HK-2 (cell line): ENCODE measurements at regions not wholly inside any gene's neighbourhood (a gene's known extent, or its start where the extent isn't known, plus 50 kb on each side); places are given as distances from the start of the nearest gene placed in this dataset.
"Not testable (repeated sequence)": the region's sequence is repeated elsewhere in the genome, so short reads cannot be mapped to it uniquely, and the experiment has no call there.

ENCODE experiments used
- DNase-seq: peaks from one replicate; pipeline ENCODE4 v3.0.0-alpha.2; 2018; ENCODE audit not compliant: unreplicated experiment

- no peak for DNase-seq
These were observed 175.6 kb downstream of the TMEM161B start for GRCh38 chr5:88092958-88093605.

DNA sequence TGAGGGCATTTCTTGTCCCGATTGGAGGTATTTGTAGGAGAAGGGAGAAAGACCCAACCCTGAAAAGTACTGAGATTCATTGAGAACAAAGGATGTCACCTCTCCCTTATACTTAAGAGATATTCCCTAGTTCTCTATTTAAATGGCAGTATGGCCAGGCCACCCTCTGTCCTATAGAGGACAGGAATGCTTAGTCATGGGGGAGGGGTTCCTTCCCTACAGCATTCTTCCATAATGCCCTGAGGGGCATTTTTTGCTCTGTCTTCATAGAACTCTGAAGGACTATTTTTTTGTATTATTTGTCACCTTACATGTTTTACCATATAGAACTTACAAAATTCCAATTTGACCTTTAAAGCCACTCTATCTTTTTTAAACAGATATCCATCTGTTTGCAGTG, 176.3 kb downstream of the TMEM161B start:
- no peak for DNase-seq

DNA sequence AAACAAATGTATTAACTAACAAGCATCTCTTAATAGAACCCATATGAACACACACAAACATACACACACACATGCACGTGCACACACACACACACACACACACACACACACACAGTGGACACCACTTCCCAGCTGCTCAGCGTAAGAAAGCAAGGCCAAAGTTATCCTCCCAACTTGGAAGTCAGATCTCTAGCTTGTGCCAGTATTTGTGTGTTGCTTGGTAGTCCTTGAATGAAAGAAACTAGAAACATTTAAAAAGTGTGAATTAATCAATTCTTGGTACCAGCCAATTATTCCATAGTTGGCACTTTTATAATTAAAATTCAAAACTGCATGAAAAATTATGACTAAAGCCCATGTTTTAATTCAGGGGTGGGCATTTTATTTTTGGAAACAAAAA, 178.1 kb downstream of the TMEM161B start:
- no peak for DNase-seq

GRCh38 chr5:88089719-88090390, 178.8 kb downstream of the TMEM161B start:
- DNase-seq = no peak

DNA sequence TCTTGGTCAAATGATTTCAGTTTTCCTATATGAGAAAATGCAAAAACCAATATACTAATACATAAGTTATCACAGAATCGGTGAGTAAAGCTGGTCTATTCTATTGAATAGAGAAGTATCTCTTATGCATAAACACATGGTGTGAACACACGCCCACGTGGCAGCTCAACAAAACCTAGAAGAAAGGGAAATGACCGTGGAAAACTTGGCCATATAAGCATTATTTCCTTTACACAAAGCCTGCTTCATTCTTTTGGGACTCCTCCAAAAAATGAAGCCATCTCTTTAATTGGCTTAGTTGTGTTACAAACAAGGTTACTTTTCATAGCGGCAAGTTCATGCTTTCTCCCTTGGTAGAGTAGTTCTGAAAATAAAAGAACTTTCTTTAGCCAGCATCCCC, 183.2 kb downstream of the TMEM161B start:
- DNase-seq = no peak

DNA sequence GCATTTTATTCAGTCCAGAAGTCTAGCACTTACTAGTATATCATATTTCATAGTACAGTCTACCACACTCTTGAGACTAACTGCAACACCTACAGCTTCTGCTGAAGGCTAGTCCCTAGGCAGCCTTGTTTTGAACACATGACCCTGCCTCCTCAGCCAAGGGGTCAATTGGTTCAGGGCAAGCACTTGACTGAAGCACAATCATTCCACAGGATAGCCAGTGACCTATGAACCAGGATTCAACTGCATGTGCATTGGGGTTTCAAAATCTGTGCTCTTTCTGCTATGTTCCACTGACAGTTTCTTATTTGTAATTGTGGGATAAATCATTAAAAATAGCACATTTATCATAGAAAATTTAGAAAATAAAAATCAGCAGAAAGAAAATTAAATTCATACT, 186.8 kb downstream of the TMEM161B start:
- no peak for DNase-seq

DNA sequence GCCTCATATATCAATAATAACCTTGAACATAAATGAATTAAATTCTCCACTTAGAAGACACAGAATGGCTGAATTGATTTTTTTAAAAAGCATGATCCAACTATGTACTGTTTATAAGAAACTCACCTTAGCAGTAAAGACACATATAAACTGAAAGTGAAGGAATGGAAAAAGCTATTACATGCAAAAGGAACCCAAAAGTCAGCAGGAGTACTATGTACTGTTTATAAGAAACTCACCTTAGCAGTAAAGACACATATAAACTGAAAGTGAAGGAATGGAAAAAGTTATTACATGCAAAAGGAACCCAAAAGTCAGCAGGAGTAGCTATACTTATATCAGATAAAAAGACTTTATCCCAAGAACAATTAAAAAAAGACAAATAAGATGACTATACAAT, 204.8 kb downstream of the TMEM161B start:
- DNase-seq = no peak

- DNase-seq = no peak
These were observed 208.5 kb downstream of the TMEM161B start for GRCh38 chr5:88060194-88060593.

DNA sequence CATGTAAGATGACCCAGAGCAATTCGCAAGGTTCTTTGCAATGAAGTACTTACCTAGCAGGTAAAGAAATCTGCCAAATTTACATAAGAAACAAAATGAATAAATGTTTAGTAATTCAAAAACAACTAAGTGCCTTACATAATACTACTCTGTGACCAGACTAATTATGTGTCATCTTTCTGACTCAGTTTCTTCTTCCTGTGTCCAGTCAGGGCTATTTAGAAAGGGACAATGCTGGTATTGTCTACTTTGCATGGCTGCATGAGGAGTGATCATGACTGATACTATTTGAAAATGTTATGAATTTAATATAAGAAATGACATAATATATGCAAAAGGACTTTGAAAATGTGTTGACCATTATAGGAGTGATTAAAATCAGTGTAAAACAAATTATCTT, 210.0 kb downstream of the TMEM161B start:
- DNase-seq = no peak

DNA sequence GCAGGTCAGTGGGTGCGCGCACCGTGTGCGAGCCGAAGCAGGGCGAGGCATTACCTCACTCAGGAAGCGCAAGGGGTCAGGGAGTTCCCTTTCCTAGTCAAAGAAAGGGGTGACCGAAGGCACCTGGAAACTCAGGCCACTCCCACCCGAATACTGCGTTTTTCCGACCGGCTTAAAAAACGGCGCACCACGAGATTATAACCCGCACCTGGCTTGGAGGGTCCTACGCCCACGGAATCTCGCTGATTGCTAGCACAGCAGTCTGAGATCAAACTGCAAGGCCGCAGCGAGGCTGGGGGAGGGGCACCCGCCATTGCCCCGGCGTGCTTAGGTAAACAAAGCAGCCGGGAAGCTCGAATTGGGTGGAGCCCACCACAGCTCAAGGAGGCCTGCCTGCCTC, 216.2 kb downstream of the TMEM161B start:
- not testable (repeated sequence) for DNase-seq

DNA sequence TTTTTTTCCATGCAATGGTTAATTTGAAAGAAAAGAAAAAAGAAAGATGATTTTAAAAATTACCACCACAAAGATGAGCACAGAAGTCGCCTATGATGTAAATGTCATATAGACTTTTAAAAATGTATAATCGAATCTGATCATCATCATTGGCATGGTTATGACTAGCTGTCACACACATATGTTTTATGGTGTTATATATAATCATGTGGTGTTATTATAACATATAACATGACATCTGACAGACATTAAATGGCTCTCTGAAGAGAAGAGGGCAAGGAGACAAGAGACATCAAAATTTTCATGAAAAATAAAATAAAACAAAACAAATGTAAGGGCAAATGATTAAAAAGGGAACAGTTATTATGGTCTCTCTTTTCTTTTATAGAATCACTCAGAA, 217.5 kb downstream of the TMEM161B start:
- no peak for DNase-seq

DNA sequence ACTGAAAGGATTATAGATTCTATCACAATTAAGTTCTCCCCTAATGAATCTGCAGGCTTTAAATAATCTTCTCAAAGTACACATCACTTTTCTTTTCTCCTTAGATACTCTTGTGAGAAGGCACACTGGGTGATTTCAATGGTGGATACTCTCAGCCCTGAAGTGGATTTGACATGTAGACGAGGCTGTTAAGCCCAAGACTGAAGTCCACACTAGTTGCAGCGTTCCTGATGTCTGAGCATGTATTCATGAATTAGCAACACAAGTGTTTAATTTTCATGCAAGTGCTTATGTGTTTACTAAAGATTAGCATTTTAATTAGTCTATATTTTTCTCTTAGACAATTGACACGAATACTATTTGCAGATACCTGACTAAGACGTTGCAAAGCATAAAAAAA, 218.9 kb downstream of the TMEM161B start:
- DNase-seq = no peak

DNA sequence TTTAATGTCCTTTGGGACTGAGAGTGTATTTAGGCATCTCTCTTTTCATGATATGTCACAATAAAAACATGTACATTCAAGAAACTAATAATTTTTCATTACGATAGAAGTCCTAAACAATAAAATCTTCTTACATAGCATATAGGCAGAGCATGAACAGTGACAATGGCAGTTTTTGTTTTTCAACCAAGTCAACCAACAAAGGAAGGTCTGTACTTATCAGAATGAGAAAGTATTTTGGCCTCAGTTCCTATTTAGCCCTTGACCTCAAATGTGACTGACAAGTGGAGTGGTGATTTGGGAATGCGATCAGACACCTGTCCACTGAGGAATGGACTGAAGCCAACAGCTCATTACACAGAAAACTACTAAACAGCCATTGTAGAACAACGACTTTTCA, 219.5 kb downstream of the TMEM161B start:
- DNase-seq = no peak

GRCh38 chr5:88045931-88046461, 222.6 kb downstream of the TMEM161B start:
- DNase-seq = no peak

DNA sequence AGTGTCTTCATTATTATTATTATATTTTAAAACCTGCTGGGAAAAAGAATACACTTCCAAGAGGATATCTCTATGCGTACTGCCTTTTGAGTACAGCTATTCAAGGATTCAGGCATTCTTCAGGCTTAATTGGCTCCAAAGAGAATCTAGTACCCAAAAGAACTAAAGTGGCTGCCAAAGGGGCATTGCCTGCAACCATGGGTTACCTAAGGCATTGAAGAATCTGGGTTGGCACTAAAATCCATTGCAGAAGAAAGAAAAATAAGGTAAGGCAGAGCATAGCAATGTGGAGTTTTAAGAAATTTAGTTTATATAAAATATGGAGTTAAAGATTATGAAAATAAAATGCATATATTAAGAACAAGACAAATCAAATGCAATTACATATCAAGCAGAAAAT, 223.5 kb downstream of the TMEM161B start:
- no peak for DNase-seq

DNA sequence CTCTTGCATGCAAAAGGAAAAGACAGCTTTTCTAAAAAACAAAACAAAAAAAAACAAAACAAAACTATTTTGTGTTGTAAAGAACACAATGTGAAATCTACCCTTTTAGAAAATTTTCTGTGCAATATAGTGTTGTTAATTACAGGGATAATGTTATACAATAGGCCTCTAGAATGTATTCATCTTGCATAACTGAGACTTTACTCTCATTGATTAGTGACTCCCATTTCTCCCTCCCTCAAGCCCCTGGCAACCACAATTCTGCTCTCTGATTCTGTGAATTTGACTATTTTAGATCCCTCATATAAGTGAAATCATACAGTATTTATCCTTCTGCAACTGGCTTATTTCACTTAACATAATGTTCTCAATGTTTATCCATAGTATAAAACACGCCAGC, 234.1 kb downstream of the TMEM161B start:
- DNase-seq = no peak

DNA sequence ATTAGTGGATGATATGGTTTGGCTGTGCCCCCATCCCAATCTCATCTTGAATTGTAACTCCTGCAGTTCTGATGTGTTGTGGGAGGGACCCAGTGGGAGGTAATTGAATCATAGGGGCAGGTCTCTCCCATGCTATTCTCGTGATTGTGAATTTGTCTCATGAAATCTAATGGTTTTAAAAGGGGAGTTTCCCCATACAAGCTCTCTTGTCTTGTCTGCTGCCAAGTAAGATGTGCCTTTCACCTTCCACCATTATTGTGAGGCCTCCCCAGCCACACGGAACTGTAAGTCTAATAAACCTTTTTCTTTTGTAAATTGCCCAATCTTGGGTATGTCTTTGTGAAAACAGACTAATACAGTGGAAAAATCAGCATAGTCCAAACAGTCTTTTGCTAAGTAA, 235.5 kb downstream of the TMEM161B start:
- DNase-seq = no peak

DNA sequence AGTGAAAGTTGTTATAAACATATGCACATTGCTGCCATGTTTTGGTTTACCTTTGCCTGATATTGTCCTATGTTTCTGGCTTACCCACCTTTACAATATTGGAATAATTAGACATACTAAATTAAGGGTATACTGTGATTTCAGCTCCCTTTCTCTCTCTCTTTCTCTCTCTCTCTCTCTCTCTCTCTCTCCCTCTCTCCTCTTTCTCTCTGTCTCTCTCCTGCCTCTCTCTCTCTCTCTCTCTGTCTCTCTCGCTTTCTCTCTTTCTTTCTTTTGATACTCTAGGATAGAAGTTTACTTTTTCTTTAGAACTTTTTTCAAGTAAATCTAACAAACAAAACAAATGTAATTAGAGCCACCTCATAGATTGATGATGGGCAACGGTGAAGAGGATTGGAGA, 239.6 kb downstream of the TMEM161B start:
- DNase-seq = no peak

GRCh38 chr5:88021141-88021540, 247.5 kb downstream of the TMEM161B start:
- DNase-seq = no peak

GRCh38 chr5:88014984-88015383, 253.7 kb downstream of the TMEM161B start:
- not testable (repeated sequence) for DNase-seq

DNA sequence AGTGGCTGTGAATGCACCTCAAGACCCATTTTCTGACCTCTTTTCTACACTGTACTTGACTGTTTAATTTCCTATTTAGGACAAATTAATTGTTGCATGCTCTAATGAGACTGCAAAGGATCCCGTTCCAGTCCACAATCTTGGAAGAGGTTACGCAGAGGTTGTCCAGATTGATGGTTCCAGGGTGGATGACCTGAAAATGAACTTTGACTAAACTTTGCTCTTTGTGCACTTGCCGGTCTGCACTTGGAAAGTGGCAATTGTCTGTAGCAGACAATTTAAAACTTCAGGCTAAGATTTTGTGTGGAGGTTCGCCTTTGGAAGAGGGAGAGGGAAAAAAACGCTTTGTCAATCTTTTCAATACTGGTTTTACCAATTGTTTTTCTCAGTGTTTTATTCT, 267.8 kb downstream of the TMEM161B start:
- no peak for DNase-seq

- no peak for DNase-seq
These were observed 271.0 kb downstream of the TMEM161B start for GRCh38 chr5:87997662-87998061.

- no peak for DNase-seq
These were observed 302.4 kb downstream of the TMEM161B start for GRCh38 chr5:87966213-87966612.

GRCh38 chr5:87954121-87954520, 314.5 kb downstream of the TMEM161B start:
- DNase-seq = no peak
